Mucosa of gallbladder (tissue), 1 donor: ENCODE measurements at regions not wholly inside any gene's neighbourhood (a gene's known extent, or its start where the extent isn't known, plus 50 kb on each side); places are given as distances from the start of the nearest gene placed in this dataset.

ENCODE experiments used
- DNase-seq: peaks from one replicate; pipeline ENCODE4 v3.0.0-alpha.2; 2020; ENCODE audit warnings: low spot score
- donor health status: DM: no; HTN: no; CAD: no.

DNA sequence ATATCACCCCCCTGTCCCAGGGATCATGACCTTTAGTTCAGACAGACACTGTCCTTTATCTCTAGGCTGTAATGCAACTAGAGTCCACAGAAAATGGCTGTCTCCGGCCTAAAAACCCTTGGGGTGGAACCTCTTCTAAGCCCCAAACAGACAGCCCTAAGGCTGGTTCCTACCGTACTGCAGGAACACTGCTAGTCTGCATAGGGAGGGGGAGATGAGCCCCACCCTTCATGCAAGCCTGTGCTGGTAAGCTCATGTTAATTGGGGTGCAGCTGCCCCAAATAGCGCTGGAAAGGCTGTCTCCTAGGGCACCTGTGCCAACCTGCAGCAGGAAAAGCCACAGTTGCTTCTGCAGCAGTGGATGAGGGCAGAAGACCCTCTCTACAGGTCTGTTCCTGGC lies 252.1 kb upstream of the MDFIC2 start:
- DNase-seq = no peak

DNA sequence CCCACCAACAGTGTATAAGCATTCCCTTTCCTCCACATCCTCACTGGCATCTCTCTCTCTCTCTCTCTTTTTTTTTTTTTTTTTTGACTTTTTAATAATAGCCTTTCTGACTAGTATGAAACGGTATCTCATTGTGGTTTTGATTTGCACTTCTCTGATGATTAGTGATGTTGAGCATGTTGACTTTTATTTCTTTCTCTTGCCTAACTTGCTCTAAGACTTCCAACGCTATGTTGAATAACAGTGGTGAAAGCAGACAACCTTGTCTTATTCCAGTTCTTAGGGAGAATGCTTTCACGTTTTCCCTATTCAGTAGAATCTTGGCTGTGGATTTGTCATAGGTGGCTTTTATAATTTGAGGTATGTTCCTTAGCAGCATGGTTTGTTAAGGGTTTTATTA lies 249.4 kb upstream of the MDFIC2 start:
- DNase-seq = no peak

DNA sequence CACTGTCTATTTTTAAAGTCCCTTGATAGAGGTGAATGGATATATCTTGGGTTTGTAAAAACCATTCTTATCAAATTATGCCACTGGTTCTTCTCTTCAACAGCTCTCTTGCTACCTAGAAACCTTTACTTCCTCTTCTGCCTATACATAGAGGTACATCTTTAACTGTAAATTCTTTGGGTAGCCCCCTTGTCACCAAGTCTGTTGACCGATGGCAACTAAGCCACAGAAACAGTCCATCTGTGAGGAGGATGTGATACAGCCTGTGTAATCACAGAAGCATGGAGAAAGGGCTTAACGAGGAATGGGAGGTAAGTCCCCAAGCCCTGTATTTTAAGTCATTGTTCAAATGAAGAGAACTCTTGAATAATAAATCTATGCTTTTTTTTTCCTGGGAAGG lies 246.5 kb upstream of the MDFIC2 start:
- DNase-seq = no peak

DNA sequence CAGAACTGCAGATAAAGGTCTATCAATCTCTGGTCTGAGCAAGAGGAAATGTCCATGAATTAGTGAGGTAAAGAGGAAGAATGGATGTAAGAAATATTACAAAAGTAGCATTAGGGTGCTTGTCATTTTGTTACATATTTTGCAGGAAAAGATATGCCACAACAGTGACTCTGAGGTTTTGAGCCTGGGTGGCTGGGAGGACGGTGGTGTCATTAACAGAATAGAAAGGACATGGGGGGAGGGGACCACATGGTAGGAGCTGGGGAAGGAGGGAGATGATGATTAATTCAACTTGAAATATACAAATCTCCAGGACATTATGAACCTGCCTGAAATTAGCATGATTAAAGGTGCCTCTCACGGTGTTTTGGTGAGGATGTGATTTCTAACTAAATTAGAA lies 245.5 kb upstream of the MDFIC2 start:
- no peak for DNase-seq

DNA sequence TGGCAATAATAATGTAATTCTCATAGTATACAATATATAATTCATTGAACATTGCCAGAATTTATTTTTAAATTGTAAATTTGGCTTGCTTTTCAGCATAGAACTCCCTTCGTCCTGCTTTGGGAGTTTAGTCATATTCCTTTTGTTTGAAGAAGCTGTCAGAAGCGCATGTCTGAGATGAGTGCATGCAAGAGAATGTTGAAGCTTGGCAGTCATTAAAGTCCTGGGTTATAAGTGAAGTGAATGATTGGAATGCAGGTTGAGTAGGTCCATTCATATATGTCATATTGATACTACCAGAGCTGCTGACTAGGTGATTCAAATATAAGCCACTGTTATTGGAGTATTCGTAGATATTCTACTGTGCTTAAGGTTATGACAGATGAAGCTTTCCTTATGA lies 243.6 kb upstream of the MDFIC2 start:
- no peak for DNase-seq

DNA sequence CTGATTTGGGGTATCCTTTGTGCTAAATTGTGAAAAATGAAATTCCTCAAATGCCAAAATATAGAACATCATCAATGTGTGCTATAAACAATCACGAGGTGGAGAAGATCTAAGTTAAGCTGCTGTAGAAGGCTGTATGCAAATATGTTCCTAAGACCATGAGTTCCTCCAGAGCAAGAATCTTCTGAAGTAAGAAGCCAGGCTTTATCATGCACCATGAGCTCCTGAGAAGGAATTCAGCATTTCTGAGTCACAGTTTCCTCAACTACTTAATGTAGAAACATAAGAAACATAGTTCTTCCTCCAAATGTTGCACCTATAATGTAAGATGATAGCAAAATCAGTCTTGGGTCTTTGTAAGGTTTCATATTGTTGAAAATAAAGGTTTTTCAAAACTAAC lies 241.7 kb upstream of the MDFIC2 start:
- DNase-seq = no peak

DNA sequence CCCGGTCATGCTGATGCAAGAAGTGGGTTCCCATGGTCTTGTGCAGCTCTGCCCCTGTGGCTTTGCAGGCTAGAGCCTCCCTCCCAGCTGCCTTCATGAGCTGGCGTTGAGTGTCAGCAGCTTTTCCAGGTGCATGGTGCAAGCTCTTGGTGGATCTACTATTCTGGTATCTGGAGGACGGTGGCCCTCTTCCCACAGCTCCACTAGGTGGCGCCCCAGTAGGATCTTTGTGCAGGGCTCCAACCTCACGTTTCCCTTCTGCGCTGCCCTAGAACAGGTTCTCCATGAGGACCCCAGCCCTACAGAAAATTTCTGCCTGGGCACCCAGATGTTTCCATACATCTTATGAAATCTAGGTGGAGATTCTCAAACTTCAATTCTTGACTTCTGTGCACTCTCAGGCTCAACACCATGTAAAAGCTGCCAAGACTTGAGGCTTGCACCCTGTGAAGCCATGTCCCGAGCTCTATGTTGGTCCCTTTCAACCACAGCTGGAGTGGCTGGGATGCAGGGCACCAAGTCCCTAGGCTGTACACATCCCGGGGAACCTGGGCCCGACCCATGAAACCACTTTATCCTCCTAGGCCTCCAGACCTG lies 238.4 kb upstream of the MDFIC2 start:
- DNase-seq = peak; percentile 72

DNA sequence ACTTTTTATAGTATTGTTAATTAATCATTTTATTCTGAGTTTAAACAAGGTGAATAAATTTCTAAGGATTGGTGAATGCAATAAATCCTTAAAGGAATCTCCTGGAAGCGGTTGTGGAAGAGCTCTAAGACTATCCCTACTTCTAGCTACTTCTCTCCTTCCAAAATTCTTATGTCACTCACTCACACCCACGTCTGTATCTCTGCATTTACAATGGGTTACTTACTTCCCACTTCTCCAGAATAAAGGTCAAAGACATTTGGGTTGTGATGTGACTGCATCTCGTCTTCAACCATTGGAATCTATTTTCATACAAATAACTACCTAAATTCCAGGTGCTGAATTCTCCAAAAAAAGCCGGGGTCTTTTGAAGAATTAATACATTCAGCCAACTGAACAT lies 234.2 kb upstream of the MDFIC2 start:
- no peak for DNase-seq

DNA sequence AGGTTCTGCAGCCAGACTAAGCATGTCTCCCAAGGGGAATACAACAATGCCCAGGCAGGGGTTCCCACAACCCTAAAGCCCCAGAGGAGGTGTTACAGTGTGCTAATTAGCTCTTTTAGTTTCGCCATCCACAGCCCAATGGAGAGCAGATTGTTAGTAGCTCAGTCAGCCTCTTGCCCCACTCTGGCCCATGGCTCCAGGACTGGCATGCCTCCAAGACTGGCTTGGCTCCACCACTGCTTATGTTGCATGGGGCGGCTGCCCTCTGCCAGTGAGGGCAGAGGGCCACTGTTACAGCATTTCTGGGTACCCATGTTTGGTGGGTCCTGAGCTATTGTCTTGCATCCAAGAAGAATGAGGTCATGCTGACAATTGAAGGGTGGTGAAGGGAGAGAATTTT lies 231.1 kb upstream of the MDFIC2 start:
- no peak for DNase-seq

DNA sequence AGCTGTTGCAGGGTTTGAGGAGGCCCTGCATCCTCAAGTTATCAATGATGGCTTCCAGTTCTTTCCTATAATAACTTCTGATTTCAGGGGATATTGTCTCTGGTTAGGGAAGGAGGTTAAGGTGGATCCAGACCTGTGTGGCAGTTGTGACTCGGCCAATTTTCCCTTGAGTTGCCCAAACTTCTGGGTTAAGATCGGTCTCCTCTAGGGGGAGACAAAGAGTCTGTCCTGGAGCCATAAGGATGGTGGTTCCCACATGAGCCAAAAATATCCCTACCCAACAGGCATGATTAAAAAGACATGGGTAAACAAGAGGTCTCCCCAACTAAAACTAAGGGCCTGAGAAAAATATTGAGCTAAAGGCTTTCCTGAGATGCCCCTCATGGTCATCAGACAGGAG lies 227.5 kb upstream of the MDFIC2 start:
- DNase-seq = no peak

DNA sequence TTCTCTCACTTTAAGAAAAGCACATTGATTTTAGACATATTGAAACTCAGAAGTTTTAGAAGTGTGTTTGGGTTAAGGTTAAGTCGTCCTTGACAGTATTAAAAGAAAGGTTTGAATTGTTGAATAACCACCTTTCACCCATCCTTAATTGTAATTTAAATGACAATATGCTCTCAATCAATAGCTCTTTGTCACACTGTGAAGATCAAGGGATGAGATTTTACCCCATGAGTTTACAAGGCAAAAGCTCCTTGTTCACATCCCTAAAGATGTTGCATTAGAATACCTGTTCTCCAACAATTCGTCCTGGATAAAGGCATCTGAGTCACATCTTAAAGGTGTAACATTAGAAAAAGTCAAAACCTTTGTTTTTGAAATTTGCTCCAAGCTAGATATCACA lies 220.4 kb upstream of the MDFIC2 start:
- DNase-seq = no peak

DNA sequence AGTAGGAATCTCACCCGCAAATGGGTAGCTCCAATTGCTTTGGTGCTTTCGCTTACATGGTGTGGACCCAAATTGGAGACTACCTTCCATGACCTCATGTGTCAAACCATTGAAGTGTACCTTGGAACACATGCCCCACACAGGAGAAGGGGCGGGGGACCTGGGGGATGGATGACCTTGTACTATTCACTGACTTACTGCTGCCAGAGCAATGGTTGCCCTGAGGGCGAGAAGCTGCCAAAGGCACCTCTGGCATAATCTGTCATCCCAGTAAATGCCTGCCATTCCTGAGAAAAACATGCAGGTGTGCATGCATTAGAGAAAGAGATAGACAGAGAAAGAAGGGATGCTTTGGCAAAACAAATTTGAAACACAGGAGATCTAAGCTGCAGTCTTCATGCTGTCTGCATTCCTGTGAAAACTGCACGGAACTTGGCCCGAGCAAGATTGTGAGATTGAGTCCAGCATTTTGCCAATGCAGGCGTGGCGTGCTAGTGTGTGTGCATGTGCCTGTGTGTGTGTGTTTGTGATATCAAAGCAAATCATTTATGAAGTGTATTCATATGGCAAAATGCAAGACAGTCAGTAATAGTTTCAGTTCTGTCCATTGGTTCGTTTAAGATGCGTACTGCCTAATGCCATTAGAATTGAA lies 219.5 kb upstream of the MDFIC2 start:
- no peak for DNase-seq

DNA sequence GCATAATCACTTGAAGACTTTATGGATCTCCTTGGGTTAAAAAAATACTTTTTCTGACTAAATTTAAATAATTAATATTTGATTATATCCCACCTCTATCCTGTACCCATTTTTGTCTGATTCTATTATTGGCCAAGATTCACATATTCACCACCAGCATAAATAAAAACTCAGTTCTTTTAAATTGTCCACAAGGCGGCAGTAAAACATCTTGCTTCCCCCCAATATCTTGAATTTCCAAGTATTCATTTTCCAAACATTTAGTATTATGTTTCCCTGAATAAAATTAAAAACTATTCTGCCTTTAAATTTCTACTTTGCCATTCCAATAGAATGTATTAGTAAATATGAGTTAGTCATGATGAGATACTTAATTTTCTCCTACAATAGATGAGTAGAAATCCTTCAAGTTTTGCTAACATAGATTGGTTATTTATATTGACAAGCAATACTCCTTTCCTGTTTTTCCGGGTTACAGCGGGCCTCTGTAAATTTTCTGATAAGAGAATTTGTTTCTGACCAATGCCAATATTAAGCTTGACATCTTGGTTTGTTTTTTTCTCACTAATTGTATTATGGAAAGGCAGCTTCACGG lies 218.7 kb upstream of the MDFIC2 start:
- DNase-seq = no peak

DNA sequence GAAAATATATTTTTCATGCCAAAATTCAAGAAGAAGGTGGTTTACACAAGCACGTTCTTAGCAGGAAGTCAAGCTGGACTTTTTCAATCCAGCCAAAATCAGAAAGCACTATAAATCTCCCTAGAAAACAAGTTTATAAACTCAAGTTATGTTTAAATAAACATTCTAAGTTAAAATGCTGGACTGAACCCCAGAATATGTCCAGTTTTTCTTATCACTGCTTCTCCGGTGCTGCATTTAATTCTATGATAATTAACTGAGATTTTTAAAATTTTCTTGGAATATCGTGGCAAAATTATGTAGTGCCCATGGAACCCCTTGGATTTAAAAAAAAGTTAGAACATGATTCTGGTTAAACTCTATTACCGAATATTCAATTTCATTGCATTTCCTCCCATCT lies 218.2 kb upstream of the MDFIC2 start:
- DNase-seq = no peak

DNA sequence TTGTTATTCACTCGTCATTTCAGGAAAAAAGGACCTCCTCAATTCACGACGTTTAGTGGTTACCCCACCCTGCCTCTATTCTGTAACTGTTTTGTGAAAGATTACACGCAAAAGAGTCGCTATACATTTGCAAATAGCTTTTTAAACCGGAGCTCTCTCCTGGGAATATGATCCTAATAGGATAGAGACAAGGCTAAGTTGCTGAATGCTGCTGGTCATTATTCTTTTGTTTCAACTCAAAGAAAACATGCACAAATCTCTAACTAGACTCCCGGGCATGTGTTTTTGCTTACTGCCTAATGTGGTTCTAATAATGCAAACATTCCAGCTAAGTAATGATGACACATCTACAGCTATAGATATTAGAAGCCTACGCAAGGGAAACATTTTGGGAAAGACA lies 214.6 kb upstream of the MDFIC2 start:
- no peak for DNase-seq

DNA sequence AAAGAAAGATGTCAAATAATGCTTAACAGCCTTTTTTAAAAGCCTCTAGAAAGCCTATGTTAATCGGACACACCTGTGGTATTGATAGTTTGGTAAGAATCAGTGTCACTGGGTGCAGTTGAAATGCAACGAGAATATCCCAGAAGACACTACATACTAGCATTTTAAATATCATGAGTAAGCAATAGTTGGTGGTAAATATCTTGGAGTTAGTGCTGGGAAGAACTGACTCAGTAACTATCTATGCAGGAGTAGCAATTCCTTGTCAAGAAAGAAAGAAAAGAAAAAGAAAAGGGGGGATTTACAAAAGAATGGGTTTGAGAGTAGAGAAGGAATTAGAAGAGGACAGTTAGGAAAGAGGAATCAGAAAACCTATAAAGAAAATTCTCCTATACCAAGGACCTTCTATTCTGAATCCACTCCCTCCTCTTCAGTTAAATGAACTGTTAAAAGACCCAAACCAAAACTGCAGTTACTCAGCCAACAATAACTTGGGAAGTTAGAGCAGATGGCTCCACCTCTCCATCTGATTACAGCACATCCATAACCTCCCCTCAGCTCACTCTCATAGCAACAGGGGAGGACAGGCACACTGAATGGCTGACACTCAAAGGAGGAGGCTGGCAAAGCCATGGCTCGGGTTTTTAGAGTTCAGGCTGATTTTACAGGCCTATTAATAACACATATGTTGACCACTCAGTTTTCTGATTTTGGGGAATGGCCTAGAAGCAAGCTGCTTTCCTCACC lies 207.6 kb upstream of the MDFIC2 start:
- DNase-seq = no peak

DNA sequence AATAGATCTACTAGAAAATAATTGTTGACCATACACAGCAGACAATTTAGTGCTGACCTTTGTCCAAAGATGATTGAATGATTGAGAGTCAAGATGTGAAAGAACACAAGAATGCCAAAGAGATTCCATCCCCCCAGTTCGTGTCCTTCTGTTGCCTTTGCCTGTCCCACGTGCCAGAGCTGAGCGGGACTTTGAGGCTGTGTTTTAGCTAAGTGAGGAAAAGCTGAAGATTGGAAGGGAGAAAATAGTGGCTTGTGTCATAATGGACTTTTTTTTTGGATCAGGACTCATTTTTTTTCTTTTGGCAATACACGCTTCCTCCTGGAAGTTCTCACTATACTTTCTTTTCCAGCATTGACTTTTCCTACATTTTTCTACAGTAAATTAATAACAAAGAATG lies 206.6 kb upstream of the MDFIC2 start:
- DNase-seq = no peak

DNA sequence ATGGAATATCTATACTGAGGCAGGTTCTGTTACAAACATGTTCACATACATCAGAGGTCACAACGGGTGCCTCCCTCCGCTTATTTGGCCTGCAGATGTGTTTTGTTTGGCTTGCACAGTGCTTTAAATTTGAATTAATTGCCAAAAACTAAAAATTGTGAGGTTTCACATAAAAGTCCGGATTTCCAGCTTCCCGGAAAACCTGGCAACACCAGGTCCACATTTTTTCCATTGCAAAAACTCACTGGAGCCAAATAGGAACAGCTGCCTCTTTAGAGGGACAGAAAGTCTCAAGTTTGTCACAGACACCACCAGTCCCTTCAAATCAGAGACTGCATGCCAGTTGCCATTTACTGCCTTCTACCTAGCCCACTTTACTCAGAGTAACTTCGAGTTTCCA lies 205.9 kb upstream of the MDFIC2 start:
- DNase-seq = no peak

DNA sequence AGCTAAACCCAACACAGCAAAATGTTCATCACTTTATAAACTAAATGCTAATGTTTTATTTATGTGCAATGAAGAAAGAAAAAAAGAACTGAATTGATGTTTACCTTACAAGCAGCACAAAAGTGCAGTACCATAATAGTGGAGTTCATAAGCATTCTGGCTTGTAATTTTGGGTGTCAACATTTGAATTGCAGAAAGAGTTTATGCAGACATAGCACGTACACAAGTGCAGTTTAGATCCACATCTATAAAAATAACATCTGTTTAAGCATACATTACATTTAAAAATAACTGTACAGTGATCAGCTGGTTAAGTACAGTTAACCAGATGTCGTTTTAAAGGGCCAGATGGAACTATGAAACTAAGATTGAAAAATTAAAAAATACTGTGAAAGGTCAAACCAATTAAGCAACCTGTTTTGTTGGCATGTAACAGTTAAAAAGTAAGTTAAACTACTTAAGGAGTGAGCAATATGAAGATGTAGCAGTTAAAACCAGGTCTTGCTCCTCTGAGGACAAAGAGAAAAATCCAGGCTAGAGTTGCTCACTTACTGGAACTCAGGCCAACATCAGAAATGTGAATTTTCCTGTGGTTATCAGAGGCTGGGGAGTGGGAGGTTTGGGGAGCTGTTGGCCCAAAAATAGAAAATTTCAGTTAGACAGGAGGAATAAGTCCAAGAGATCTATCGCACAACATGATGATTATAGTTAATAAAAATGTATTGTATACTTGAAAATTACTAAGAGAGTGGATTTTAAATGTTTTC lies 204.9 kb upstream of the MDFIC2 start:
- no peak for DNase-seq

DNA sequence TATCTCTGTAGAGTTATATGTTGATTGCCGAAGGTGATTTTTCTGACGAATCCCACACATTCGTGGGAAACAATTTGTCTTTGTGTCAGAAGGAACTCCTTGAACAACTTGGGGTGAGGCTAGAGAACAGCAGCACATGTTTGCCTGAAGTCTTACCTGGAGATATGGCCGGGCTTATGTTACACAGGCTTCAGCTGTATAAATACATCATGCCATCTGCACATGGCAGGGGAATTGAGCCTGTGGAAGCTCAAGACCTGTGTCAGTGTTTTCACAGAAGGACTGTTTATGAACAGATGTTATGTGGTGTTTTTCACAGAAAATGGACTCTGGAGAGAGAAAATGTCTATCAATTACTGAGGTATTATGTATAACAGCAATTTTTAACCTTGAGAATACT lies 203.6 kb upstream of the MDFIC2 start:
- no peak for DNase-seq

DNA sequence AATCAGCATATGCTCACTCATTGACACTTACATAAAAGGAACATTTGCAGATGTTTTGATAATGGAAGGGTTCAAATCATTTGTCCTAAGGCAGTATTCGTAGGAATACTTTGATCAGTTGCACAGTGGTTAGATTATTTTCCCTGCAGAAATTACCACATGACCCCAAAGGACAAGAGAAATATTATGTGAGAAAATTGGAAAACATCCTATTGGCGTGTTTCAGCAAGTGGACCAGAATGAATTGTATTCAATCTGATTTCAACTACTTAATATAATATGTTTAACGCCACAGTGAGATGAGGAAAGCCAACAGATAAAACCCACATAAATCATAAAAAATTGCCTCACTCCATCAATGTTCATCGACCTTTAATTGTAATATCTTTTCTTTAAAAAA lies 195.0 kb upstream of the MDFIC2 start:
- no peak for DNase-seq

DNA sequence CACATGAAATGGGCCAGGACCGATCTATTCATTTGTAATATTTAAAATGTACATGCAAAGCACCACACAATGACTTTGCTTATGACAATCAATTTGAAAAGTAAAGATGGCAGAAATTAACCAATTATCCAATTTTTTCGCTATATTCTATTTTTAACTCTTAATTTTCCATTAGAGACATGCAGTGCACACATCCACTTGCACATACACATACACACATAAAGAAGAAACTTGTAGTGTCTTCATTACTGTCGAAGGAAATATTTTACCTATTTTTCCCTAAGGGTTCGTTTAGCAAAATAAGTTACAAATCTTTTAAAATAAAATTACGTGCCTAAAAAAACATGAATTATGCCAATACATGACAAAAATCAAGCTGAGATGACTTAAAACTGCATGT lies 194.3 kb upstream of the MDFIC2 start:
- no peak for DNase-seq
